C4-2B (cell line): ENCODE measurements at regions not wholly inside any gene's neighbourhood (a gene's known extent, or its start where the extent isn't known, plus 50 kb on each side); places are given as distances from the start of the nearest gene placed in this dataset.
"Not testable (repeated sequence)": the region's sequence is repeated elsewhere in the genome, so short reads cannot be mapped to it uniquely, and the experiment has no call there.

ENCODE experiments used
- H3K27ac ChIP-seq: fragments of 450-650 bp; 2 replicates; pipeline ENCODE4 v1.5.1; 2017
- CTCF ChIP-seq: fragments of 450-650 bp; conservative IDR thresholded peaks from 2 replicates; pipeline ENCODE4 v1.5.1; 2017; ENCODE audit warnings: mild to moderate bottlenecking
- ZFX ChIP-seq: fragments of 450-650 bp; IDR thresholded peaks from 2 replicates; pipeline ENCODE4 v1.6.1; 2017

GRCh38 chr10:124323111-124323725, 95.5 kb downstream of the OAT start:
- TF ChIP-seq CTCF (no peak), ZFX (no peak)
- H3K27ac ChIP-seq: no peak overlapping the region

- TF ChIP-seq CTCF (no peak), ZFX (no peak)
- H3K27ac ChIP-seq: no peak overlapping the region
Measured at GRCh38 chr10:124322191-124322980, 96.3 kb downstream of the OAT start.

DNA sequence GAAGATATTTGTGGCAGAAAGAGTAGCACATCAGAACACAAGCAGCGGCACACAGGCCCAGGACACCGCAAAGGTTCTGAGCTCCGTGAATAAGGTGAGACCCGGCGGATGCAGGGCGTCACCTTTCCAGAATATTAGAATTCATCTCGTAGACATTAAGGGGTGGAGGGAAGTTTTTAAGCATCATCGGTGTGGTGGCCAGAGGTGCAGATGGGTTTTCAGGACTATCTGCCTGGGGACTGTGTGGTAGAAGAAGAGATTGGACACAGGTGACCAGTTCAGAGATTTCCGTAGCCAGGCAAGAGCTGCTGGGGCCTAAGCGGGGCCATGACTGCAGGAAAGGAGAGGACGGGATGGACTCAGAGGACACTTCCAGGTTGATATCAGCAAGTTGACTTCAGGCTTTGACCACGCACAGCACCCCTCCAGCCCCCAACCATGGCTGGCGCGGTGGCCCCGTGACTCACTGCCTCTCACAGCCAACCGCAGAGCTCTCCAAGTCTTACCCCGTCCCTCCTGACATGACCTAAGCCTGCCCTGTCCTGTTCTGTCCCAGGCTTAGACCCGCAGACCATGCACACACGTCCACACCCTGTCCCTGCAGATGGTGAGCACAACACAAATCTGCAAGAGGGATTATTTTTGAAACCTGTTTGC, 97.2 kb downstream of the OAT start:
- TF ChIP-seq CTCF (no peak), ZFX (no peak)
- H3K27ac ChIP-seq: no peak overlapping the region

DNA sequence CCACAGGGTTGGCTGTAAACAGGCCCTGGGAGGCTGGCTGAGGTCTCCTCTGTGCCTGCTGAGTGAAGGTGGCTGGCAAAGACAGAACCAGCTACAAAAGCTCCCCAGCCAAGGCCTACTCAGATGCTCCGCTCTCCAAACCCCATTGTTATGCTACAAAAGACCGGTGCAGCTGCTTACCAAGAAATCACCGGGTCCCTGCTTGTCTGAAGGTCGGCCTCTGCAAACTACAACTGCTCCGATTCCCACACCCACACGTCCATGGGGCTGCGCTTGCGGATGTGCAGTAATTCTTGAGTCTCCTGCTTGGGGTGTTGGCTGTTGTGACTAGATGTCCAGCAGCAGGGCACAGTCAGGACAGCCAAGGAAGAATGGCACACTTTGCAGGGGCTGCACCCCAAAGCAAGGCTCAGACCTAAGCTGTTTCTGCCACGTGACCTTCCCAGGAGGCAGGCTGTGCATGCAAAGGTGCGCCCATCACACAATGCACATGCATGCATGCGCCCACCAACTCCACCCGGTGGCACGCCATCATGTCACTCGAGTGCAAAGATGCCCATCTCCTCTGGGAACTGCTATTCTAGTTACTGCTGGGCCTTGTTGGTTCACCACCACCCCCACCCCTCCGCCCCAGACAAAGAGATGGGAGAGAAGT, 97.8 kb downstream of the OAT start:
- TF ChIP-seq ZFX: no peak
- H3K27ac ChIP-seq: no peak overlapping the region

DNA sequence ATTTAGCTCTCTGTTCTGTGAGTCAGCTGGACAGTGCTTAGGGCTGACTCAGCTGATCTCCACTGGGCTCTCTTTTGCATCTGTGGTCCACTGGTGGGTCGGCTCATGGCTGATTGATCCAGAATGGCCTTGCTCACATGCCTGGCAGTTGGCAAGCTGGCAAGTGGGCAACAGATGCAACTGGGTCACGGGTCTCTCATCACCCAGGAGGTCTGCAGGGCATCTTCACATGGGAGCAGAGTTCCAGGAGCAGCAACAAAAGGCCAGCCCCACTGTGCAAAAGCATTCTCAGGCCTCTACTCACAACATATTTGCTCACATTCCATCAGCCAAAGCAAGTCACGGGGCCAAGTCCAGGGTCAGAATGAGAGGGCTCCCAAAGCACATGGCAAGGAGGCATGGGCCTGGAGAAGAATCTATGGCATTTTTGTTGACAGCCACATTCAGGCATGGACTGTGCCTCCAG, 98.8 kb downstream of the OAT start:
- TF ChIP-seq CTCF (no peak), ZFX (no peak)
- H3K27ac ChIP-seq: no peak overlapping the region

GRCh38 chr10:124319520-124319919, 99.2 kb downstream of the OAT start:
- H3K27ac ChIP-seq: not testable (repeated sequence)

DNA sequence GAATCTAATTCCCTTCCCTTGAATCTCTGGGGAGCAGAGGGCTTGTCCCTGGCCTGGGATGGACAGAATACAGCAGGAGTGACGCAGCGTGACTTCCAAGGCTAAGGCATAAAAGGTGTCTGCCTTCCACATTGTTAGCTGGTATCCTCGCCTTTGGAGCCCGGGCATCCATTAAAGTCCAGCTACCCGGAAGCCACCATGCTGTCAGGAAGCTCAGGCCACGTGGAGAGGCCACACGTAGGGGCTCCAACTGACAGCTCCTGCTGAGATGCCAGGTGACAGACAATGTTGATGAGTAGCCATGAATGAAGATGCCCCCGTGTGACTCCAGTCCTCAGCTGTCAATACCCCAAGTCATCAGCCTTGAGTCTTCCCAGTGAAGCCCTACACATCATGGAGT, 99.9 kb downstream of the OAT start:
- TF ChIP-seq ZFX (no peak), CTCF (no peak)
- H3K27ac ChIP-seq: no peak overlapping the region

- no peak overlapping the region for H3K27ac ChIP-seq
- TF ChIP-seq ZFX (no peak), CTCF (no peak)
Measured at GRCh38 chr10:124318076-124318475, 100.6 kb downstream of the OAT start.
